ENCODE measurements at regions not wholly inside any gene's neighbourhood (a gene's known extent, or its start where the extent isn't known, plus 50 kb on each side); places are given as distances from the start of the nearest gene placed in this dataset.

DNA sequence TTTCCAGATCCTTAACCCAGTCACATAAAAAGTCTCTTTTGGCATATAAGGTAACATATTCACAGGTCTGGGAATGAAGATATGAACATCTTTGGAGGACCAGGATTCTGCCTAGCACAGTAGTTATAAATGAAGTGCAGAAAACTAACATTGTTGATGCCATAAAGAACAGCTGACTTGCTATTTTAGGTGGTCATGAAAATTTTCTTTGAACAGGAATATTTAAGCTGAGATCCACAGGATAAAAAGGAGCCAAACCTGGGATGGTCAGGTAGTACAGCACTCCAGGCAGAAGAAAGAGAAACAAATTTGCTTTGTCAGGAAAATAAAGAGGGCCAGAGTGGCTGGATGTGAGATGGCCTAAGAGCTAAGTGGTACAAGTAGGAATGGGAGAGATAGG, 80.0 kb downstream of the CENPW start:
- DNase-seq (ENCODE audit: low spot score) = no peak

DNA sequence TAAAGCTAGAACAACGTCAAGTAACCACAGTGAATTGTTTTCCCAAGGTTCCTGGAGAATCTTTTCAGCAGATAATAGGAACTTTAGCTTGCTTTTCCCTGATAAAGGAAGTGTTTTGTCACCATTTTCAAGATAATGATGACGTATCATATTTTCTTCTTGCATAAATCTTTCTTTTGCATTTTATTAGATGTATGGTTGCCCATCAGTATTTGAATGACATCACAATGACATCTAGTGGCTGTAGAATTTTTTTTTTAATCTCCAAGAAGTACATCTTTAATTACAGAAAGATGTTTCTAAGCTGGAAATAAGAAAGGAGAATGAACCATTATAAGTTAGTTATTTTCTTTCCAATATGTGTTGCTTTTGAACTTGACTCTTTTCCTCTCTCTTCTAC, 83.0 kb downstream of the CENPW start:
- no peak for DNase-seq (ENCODE audit: low spot score)

DNA sequence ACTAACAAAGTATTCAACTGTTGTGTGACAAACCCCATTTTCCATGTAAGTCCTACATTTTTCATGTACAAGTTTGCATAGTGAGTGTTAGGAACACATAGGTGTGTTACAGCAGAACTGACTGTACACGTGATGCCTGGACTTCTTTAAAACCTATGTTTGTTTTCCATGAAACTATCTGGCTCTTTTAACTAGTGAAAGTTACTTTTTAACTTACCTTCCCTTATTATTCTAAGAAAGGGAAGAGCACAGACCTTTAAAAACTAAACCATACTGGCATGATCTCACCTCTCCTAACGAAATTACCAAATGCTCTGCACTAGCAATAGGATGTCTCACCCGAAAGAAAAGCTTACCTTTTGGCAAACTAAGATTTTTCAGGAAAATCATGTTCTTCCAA, 87.8 kb downstream of the CENPW start:
- DNase-seq (ENCODE audit: low spot score) = no peak

DNA sequence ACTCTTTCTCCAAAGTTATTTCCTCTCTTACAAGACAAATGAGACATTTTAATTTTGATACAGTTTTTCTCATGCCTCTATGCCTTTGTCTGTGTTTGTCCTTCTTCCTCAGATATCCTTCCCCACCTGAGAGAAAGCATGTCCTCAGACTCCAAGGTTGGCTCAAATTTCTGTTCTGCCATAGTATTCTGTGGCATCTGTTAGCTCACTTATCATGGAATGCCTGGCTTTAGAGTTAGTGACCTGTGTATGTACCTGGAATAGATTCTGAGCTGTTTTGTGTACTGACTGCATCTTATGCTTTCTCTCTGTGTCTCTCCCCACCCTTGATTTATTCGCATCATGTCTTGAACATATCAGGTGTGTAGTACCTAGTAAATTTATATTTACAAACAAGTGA, 90.0 kb downstream of the CENPW start:
- no peak for DNase-seq (ENCODE audit: low spot score)

DNA sequence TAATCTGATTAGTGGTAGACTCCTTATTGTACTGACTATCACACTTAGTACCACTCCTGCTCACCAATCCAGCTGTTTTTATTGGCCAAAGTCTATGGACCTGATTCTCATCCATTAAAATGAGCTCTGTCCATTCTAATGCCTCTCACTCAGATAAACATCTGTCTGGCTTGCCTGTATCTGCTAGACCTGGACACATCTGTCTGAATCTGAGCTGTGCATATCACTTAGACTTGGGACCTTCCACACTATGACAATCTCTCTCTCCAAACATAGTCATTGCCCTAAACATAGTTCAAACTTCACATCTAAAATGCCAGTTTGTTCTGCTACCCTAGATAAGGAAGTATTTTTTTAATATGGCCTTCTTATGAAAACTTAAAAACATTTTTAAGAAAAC, 92.6 kb downstream of the CENPW start:
- no peak for DNase-seq (ENCODE audit: low spot score)

DNA sequence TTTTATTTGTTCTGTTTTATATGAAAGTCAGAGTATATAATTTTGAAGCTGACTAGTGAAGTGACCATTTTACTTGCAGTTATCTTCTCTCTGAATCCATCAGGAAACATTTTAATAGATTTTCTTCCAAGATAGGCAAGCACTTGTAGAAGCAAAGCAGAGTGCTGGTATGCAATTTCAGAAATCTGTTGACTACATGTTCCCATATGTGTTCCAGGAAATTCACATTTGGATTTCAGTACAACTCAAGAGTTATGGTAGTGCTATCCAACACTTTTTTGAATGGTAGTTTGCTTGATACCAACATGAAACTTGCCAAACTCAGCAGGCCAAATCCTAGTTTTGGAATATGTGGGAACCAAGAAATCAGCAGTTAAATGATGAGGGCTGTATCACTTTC, 94.0 kb downstream of the CENPW start:
- no peak for DNase-seq (ENCODE audit: low spot score)

DNA sequence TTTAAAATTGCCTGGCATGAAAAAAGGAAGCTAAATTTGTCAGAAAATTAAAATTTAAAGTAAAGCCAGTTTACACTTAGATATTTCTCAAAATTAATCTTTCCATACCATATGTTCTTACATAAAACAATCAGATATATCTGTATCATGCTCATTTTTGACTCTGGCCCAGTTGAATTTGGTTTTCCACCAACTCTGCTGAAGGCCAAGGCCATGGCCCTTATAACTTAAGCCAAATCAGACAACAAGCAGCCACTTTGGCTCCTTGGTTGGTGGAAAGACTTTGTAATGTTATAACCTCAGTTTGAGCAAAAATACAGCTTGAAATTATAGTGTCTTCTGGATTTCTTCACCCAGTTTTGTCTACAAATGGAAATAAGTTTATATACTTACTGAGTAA, 97.3 kb downstream of the CENPW start:
- no peak for DNase-seq (ENCODE audit: low spot score)

DNA sequence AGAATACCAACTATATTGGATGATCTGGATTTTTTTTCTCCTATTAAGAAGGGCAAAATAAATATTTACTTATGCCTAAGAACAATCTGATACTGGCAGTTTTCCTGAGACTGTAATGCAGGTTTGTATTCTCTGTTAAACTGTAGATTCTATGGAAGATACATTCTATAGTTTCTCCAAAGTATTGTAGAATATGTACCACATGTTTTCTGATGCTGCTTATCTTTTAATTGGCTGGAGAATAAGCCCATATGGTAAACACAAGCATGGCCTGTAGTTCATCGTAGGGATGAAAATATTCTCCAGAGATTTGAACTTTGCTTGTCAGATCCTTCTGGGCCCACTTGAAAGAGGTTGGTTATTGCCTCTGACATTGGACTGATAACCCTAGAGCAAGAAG, 99.1 kb downstream of the CENPW start:
- DNase-seq (ENCODE audit: low spot score) = no peak

DNA sequence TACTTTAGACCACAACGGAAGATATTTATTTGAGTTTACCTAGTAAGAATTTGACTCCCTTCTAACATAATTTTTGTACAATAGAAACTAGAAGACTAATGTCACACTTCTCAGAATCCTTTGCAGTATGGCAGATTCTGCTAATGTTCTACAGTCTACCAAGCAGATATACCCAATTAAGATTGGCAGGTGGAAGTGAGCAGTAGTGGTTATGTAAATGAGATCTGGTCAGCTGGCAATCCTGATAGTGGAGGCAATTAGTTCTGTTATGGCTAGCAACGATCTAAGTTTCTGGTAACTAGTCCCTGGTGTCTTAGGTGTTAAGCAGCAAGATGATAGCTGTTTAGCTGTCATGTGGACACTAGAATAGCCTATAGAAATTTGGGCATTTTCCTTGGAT, 101.0 kb downstream of the CENPW start:
- no peak for DNase-seq (ENCODE audit: low spot score)

DNA sequence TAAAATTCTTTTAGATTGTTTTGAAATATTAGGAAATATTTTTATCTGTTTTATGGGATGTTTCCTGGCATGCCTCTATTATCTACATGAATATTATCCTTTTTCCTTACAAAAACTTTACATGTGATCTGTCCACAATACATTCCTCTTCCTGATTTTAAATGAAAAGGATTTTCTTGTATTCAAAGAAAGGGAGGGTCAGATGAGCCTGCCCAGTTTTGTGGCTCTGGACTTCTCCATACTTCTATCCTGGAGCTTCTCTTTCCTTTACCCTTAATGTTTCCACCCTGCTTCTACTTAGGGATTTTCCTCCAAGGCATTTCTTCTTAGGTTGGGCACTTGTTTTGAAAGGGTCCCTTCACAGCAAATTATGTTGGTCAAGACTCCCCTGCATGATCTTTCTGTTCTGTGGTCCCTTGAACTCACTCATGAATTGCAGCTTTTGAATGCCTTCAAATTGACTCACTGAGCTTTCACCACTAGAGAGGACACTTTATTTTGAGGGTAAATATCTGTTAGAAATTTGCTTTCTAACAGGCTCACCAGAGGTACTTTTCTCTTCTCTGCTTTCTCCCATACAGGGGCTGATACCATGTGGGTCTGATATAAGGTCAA, 104.9 kb downstream of the CENPW start:
- DNase-seq (ENCODE audit: low spot score) = no peak

DNA sequence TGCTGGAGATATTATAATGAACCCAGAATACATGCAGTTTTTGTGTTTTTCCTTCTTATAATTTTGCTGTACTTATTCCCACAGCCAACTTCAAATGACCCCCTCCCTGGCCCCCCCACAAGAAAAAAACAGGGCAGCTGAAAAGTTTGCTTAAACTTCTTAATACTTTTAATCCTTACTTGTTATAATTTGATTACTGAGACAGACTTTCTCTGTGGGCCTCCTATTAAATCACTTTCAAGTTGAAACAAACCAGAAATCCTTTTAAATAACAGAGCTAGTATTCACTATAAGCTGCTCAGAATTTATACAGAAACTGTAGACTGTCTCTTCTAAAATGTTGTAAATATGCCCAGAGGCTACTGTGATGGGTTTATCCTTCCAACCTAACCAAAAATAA, 106.3 kb downstream of the CENPW start:
- no peak for DNase-seq (ENCODE audit: low spot score)

DNA sequence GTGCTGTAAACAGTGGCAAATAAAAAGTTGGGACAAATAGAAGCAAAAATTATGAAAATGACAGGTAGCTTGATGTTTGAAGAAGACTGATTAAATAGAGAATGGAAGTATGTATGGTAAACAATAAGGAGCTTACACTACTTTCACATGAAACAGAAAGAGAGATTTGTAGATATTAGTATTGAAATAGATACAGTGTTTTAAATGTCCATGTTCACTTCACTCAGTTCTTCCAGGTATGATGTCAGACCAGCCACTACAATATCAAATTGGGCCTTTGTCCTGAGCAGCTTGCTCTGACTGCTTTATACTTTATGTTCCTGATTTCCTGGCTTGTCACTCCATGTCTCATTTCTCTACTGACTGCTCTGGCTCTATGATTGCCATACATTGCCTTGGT, 107.5 kb downstream of the CENPW start:
- DNase-seq (ENCODE audit: low spot score) = no peak

DNA sequence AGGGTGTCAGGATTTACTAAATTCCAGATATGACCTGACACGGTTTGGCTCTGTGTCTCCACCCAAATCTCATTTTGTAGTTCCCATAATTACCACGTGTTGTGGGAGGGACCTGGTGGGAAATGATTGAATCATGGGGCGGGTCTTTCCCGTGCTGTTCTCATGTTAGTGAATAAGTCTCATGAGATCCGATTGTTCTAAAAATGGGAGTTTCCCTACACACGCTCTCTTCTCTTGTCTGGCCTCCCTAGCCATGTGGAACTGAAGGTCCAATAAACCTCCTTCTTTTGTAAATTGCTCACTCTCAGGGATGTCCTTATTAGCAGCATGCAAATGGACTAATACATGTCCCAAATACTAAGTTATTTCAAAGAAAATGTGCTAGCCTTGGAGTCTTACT, 121.1 kb downstream of the CENPW start:
- no peak for DNase-seq (ENCODE audit: low spot score)

DNA sequence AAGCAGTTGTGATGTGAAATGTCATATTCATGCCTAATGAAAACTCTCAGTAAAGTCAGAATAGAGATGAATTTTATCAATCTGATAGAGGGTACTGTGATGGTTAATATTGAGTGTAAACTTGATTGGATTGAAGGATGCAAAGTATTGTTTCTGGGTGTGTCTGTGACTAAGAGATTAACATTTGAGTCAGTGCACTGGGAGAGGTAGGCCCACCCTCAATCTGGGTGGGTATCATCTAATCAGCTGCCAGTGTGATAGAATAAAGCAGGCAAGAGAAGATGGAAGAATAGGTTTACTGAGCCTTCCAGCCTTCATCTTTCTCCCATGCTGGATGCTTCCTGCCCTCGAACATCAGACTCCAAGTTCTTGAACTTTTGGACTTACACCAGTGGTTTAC, 124.3 kb downstream of the CENPW start:
- DNase-seq (ENCODE audit: low spot score) = no peak

DNA sequence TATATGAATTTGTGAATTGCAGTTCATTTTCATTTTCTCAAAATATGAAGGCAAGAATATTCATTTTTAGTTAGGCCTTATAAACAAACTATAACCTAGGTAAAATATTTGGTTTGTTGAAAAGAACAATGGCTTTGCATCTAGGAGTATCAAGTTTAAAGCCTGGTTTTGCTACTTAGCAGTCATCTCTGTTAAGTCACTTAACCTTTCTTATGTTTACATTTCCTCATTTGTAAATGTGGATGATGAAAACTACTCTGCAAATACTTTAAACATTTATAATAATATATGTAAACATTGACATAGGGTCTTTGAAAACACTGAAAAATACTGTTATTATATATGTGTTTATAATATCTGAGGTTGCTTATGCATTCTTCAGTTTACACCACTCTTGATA, 135.5 kb downstream of the CENPW start:
- no peak for DNase-seq (ENCODE audit: low spot score)

DNA sequence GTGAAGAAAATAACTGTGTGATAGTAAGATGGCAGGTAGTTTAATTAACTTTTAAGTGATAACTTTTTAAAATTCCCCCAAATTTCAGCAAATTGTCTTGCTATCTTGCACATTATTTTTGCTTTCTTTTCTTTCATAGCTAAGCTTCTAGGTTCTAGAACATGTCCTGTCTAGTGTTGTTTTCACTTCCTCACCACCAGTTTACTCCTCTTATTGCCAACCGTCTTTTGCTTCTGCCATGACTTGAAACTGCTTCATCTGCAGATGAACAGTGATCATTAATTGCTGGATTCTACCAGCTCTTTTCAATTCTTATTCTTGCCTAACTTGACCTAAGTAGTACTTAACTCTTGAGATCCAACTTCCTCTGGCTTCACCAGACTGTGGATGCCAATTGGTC, 137.8 kb downstream of the CENPW start:
- DNase-seq (ENCODE audit: low spot score) = no peak

DNA sequence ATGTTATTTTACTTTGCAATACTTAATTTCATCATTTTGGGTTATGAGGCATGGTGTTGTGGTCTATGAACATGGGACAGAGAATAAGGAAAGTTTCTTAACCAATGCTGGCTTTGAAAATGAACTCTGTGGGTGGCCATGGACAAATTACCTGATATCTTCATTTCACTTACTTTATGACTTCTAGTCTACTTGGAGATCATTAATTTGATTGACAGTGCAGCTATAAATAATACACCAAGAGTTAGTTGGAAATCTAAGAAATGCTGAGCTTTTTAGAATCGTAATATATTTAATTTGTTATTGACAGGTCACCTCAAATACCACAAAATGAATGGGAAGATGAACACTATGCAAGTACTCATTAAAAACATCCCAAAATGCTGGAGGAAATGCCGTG, 140.4 kb downstream of the CENPW start:
- no peak for DNase-seq (ENCODE audit: low spot score)

DNA sequence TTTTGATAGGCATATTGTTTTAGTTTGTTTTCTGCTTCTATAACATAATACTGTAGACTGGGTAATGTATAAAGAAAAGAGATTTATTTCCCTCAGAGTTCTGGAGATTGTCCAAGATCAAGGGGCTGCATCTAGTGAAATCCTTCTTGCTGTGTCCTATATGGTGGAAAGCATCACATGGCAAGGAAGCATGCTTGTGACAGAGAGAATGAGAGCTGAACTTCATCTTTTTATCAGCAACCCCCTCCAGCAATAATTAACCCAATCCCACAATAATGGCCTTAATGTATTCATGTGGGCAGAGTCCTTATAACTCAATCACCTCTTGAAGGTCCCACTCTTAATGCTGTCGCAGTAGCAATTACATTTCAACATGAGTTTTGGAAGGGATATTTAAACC, 141.4 kb downstream of the CENPW start:
- DNase-seq (ENCODE audit: low spot score) = no peak

DNA sequence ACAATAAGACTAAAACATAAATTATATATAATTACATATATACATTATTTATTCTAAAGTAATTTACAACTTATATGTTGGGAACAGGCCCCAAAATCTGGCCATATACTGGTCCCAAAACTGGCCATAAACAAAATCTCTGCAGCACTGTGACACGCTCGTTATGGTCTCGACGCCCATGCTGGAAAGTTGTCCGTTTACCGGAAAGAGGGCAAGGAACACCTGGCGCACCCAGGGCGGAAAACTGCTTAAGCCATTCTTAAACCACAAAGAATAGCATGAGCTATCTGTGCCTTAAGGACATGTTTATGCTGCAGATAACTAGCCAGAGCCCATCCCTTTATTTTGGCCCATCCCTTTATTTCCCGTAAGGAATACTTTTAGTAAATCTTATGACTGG, 164.9 kb downstream of the CENPW start:
- DNase-seq (ENCODE audit: low spot score) = no peak

DNA sequence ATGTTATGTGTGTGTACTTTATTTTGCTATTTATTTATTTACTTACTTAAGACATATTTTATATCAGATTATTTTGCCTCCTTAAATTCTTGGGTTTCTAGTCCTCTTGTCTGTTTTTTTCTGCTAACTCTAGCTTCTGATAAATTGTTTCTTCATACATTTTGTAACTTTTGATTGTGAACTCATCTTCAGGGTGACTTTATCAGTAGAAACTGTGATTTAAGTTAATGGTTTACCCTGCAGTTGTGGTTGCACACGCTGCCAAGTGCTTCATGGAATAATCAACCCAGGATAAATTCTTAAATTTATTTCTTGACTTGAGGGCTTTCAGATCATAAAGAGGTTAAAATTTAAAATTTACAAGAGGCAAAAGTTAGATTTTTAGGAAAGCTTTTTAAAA, 173.3 kb downstream of the CENPW start:
- no peak for DNase-seq (ENCODE audit: low spot score)

DNA sequence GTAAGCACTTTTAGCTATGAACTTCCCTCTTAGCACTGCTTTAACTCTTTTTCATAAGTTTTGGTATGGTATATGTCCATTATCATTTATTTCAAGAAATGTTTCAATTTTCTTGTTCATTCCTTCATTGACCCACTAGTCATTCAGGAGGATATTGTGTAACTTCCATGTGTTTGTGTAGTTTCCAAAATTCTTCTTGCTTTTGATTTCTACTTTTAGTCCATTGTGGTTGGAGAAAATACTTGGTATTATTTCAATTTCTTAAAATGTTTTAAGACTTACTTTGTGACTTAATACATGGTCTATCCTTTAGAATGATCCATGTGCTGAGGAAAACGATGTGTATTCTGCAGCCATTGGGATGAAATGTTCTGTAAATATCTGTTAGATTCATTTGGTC, 176.5 kb downstream of the CENPW start:
- DNase-seq (ENCODE audit: low spot score) = no peak

DNA sequence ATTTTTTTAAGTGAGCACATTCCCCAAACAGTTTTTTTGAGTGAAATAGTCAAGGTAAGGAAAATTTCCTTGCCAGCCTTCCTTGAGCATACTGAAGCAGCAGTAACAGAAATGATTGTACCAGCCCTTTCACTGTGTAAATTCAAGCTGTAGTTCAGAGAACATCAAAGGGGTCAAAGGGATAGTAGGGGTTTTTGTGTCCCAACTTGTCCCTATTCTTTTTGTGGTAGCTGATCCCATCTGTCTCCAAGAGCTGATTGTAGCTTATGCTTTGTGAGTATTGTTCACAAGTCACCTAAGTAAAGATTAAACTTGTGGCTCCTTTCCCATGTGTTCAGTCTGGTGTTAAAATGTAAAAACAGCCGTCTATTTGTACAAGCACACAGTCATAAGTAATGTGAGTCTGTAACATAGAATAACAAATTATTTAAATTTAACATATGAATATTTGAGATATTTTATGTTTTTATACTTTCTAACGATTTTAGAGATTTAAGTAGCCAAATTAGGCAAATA, 185.0 kb downstream of the CENPW start:
- no peak for DNase-seq (ENCODE audit: low spot score)

DNA sequence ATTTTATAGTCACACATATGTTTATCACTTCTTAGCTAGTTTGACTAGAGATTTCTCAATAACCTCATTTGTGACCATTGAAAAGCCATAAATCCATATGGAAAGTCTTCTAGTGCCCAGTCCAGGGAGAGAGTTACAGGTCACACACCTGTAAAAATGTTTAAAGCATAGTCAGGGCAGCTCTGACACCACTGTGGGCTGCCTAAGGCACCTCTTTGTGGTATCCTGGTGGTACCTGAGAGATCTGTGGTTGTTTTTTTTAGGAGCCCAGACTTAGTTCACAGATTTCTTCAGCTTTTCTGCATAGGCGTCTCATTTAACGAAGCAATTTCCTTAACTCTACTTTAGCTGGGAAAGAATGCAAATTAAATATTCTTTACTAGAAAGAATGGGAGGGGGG, 186.6 kb downstream of the CENPW start:
- no peak for DNase-seq (ENCODE audit: low spot score)

DNA sequence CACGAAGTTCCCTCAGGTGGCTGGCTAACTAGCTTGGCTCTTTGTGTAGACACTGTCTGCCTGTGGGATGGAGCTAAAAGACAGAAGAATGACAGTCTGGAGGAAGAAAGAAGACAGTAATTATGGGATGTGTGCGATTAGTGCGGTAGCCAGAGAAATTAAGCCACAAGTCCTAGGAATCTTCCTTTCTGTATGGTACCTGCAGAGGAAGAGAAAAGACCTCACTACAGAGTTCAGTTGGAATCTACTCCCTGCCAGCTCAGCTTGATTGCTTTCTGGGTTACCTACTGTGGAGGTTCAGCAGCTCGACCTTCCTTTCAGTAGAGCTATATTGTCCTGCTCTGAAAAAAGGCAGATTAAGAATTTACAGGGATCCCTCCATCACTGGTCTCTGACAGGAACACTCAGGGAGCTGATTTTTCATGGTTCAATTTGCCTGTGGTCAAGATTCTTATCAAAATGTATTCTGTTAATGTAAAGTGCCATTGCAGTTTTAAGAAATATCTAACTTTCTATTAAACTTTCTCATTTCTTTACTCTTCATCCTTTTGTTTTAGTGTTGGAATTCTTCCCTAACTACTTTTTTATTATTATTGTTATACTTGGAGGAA, 187.2 kb downstream of the CENPW start:
- DNase-seq (ENCODE audit: low spot score) = no peak

Data from mucosa of gallbladder (tissue), 1 donor.